Mesenteric fat pad (tissue), 1 donor: ENCODE measurements at regions not wholly inside any gene's neighbourhood (a gene's known extent, or its start where the extent isn't known, plus 50 kb on each side); places are given as distances from the start of the nearest gene placed in this dataset.
A peak's percentile ranks its signal among the peaks of the same experiment; 100 is the strongest.

Experiments
- DNase-seq: peaks from one replicate; pipeline ENCODE4 v3.0.0-alpha.2; 2020; ENCODE audit warnings: low spot score
- donor health status: DM: yes; HTN: yes; CAD: no.

GRCh38 chr6:44660561-44661220 lies 273.2 kb downstream of the CDC5L start:
- no peak for DNase-seq

DNA sequence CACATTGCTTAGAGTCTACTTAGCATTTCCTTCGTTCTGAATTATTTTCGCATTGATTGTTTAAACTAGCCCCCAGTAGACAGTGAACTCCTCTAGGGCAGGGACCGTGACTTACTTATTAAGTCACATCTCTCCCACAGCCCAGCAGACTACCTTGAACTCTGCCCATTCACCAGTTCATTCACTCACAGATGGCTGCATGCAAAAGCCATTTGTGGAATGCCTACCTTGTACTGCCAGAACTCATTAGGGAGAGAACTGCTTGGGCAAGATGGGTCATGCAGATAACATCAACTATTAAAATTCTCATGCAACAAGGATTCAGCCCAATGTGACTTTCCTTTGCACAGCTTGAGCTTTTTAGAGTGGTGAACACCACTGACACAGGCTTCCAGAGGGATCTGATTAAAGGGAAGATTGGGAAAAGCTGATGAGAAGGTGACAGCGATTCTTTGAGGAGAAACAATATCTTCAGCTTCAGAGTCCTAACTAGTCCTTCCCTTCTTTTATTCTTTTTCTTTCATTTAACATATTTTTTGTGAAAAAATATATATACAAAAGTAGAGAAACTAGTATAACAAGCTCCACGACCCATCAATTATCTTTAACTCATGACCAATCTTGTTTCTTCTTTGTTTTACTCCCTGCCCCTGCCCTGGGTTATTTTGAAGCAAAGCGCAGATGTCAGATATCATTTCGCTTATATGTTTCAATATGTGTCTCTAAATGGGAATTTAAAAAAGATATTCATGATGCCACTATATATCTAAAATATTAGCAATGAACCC lies 273.9 kb downstream of the CDC5L start:
- no peak for DNase-seq

DNA sequence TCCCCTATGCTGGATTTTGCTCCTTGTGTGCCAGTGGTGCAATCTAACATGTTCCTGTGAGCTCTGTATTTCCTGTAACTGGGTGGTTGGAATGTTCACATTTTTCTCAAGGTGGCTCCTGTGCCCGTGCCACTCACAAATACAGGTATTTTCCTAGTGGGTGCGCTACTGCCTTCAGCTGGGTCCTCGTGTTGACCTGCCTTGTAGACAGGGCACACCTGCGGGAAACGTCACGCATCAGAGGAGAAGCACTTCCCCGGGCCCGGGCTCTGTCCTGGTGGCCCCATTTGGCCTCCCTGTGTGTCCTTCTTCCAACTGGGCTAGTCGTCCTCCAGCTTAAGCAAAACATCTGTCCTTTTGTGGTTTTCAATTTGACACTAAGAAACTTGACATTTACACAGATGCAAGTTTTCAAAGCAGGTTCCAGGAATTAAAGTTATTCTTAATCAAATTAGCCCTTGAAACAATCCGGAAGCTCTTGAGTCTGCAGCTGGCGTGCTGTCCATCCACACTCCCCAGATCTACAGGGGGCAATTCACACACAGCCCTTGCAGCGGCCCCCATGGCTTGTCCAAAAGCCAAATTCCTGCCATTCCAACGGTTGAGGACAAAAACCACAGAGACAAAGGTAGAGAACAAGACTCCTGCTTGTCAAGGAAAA lies 275.1 kb downstream of the CDC5L start:
- DNase-seq: peak; percentile 47

DNA sequence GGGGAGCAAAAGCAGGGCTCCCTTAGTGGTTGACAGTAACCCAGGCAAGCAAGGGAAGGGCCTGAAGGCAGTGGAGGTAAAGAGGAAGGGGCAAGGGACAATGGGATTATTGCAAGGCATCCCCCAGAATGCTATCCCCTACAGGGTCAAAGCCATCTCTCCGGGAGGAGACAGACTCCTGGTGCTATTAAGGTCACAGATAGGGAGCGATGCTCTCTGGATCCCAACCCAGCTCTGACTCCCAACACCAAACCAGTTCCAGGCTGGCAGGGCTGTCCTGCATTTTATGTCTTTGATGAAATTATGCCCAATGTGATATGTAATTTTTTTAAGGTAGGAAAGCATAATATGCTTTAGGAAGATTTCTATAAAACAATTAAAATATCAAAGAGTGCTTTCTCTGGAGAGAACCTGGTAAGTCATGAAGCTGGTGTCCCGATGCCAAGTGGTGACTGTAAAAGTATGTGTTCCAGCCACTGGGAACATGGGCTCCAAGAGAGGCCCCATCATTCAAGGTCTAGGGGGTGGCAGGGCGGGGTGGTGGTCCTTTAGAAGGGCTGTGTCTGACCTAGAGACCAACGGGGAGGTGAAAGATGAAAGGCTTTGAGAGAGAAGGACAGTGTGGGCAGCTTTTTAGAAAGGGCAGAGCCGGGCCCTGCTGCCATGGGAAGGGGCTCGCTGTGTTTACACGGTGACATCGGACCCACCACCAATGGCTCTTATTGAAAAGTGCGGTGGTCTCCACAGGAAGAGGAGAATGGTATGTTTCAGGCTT lies 276.5 kb downstream of the CDC5L start:
- peak; percentile 55 for DNase-seq

GRCh38 chr6:44664716-44665115 lies 277.2 kb downstream of the CDC5L start:
- DNase-seq: no peak

GRCh38 chr6:44665143-44665542 lies 277.6 kb downstream of the CDC5L start:
- peak; percentile 55 for DNase-seq

- DNase-seq: no peak
These were observed 278.2 kb downstream of the CDC5L start for GRCh38 chr6:44665683-44666082.

DNA sequence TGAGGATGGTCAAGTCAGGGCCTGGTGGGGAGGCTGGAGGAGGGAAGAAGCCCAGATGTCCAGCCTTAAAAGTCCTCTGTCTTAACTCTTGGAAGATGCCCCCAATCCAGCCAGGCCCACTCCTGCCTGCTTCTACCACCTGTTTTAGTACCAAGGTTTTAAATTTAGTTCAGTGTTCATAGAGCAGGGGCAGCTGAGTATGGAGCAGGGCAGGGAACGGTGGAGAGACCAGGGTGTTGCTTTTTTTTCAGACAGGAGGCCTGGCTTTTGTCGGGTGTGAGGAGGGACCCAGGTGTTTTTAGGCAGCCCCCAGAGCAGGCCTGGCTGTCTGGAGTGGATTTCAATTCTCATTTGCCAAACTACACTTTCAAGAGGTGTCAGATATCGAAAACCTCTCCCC lies 278.8 kb downstream of the CDC5L start:
- no peak for DNase-seq

GRCh38 chr6:44667226-44667625 lies 279.7 kb downstream of the CDC5L start:
- DNase-seq: no peak

DNA sequence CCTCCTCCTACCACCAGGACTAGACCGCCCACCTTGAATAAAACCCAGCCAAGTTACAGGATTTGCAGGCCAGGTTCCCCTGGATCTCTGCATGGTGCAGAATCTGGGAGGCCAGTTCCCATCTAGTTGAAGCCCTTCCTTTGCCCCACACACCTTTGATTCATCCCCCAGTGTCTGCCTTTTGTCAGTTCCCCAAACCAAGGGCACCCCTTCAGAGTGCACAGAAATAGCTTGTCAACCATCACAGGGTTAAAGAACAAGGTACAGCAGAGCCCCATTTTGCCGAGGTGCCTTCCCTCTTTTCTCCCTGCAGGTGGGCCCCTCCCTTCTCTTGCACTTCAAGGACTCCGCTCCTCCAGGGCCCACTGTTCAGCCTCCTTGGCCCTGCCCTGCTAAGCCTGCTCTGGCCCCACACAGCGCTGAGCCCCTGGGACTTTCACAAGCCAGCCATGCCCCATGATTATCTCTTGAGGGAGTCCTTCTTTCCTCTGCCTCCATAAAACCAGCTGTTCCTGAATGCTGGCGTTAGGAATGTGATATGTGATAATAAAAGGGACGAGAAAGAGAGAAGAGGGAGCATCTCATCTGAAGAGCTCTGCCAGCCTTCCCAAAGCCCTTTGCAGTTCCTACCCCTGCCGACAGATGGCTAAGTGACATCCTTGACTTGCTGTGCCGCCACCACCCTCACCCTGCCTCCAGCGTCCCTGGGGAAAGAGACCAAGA lies 280.3 kb downstream of the CDC5L start:
- no peak for DNase-seq

DNA sequence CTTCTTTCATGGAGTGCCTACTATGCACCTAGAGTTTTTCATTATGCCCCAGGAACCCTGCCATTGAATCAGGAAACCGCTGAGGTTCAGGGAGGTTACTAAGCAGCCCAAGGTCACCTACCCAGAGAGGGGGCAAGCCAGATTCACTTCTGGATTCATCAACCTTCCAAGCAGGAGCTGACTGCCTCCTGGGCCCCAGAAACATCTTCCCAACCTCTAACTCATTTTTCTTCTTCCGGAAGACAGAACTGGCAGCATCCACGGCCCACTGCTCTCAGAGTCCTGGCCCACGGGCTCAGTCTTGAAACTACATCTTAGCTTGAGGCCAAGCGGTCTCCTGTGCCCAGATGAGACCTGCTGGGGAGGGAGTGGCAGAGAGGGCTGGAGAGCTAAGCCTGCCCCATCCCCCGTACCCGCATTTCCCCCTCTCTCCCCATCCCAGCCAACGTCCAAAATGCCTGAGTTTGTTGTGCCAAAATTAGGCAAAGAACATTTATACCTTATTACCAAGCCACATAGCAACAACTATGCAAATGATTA lies 281.0 kb downstream of the CDC5L start:
- DNase-seq: no peak

GRCh38 chr6:44668976-44669934 lies 281.7 kb downstream of the CDC5L start:
- DNase-seq: no peak

- DNase-seq: no peak
These were observed 282.6 kb downstream of the CDC5L start for GRCh38 chr6:44670146-44670545.

GRCh38 chr6:44671333-44671732 lies 283.8 kb downstream of the CDC5L start:
- DNase-seq: no peak

GRCh38 chr6:44672086-44672485 lies 284.6 kb downstream of the CDC5L start:
- no peak for DNase-seq

DNA sequence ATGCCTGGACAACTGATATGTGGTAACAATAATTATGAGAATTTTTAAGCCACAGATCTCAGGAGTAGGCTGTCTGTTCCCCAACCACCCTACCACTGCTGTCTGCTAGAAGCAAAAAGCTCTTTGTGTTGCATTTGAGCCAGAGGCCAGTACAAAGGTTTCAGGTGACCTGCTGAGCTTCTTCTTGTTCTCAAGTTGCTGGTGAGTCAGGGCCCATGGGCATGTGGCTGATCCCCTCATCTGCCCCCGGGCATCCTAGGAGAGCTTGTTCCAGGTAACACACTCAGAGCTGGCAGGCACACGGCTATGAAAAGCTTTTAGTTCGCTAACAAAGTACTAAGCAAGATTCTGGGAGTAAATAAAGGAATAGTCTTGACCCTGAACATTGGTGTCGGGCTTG lies 285.3 kb downstream of the CDC5L start:
- DNase-seq: no peak

DNA sequence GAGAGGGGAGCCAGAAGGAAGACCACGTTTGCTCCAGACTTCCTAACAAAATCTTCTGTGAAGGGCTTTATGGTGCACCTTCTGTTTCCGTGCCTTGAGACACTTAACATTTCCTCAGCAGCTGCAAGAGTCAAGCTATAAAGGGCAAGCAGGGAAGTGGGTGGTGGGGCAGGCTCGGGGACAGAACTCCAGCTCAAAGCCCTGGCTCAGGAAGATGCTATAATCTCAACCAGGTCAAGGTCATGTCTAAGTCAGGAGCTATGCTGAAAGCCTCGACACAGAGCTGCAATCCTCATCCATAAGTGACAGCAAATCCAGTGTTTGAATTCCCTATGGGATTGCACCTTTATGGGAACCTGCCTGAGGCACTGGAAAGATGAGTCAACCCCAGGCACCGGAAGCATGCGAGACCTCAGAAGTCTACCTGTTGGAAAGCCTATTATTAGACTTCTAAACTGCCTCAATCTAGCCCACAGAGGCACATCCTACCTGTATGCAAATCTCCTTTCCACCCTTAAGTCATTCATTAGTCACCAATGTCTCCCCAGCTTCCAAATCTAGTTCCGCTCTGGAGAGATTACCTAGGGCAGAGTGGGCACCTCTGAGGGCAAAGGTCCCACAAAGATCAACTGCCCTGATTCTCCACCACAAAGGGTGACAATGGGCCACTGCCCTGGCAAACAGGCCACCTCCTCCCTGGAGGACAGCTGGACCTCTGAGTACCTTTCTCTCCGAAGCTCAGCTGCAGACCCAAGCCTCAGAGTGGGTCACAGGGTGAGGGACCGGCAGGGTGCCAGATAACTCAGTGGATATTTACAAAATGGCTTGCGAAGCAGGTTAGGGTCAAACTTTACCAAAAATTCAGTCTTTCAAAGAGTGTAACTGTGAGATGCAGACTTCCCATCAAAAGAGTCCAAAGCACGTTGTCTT lies 287.0 kb downstream of the CDC5L start:
- DNase-seq: no peak

GRCh38 chr6:44675449-44675848 lies 287.9 kb downstream of the CDC5L start:
- no peak for DNase-seq
